ENCODE measurements at regions not wholly inside any gene's neighbourhood (a gene's known extent, or its start where the extent isn't known, plus 50 kb on each side); places are given as distances from the start of the nearest gene placed in this dataset.

- no peak overlapping the region for H3K4me3 ChIP-seq (ENCODE audit: low read depth in 1 of 2, low read length in 2 of 2)
- H3K36me3 ChIP-seq (ENCODE audit: control insufficient read depth in 1 of 2, insufficient read depth in 2 of 2, low read length in 2 of 2), result no peaks in the 10 kb centered on the region
- H3K9me3 ChIP-seq (ENCODE audit: control insufficient read depth in 1 of 2, low read length in 2 of 2), result no peaks in the 10 kb centered on the region
- H3K27ac ChIP-seq (ENCODE audit: low read length), result no peak overlapping the region
- no peaks in the 10 kb centered on the region for H3K4me1 ChIP-seq (ENCODE audit: control insufficient read depth in 1 of 2, insufficient read depth in 2 of 2, low read length in 2 of 2)
- no peaks in the 10 kb centered on the region for H3K27me3 ChIP-seq (ENCODE audit: low read depth, low read length)
These were observed 1080.0 kb downstream of the DSC3 start for GRCh38 chr18:29962579-29962978.

- Histone ChIP-seq H3K27me3 (ENCODE audit: low read depth, low read length) (no peaks in the 10 kb centered on the region), H3K9me3 (ENCODE audit: control insufficient read depth in 1 of 2, low read length in 2 of 2) (no peaks in the 10 kb centered on the region), H3K36me3 (ENCODE audit: control insufficient read depth in 1 of 2, insufficient read depth in 2 of 2, low read length in 2 of 2) (no peaks in the 10 kb centered on the region), H3K27ac (ENCODE audit: low read length) (no peak overlapping the region), H3K4me3 (ENCODE audit: low read depth in 1 of 2, low read length in 2 of 2) (no peak overlapping the region), H3K4me1 (ENCODE audit: control insufficient read depth in 1 of 2, insufficient read depth in 2 of 2, low read length in 2 of 2) (no peaks in the 10 kb centered on the region)
These were observed 1082.0 kb downstream of the DSC3 start for GRCh38 chr18:29960539-29960938.

- Histone ChIP-seq H3K4me3 (ENCODE audit: low read depth in 1 of 2, low read length in 2 of 2) (no peak overlapping the region), H3K27me3 (ENCODE audit: low read depth, low read length) (no peaks in the 10 kb centered on the region)
These were observed 1112.3 kb downstream of the DSC3 start for GRCh38 chr18:29930231-29930630.

GRCh38 chr18:29928081-29928480 lies 1114.5 kb downstream of the DSC3 start:
- Histone ChIP-seq H3K36me3 (ENCODE audit: control insufficient read depth in 1 of 2, insufficient read depth in 2 of 2, low read length in 2 of 2) (no peaks in the 10 kb centered on the region), H3K4me1 (ENCODE audit: control insufficient read depth in 1 of 2, insufficient read depth in 2 of 2, low read length in 2 of 2) (no peaks in the 10 kb centered on the region), H3K27ac (ENCODE audit: low read length) (no peak overlapping the region), H3K4me3 (ENCODE audit: low read depth in 1 of 2, low read length in 2 of 2) (no peak overlapping the region), H3K27me3 (ENCODE audit: low read depth, low read length) (no peaks in the 10 kb centered on the region), H3K9me3 (ENCODE audit: control insufficient read depth in 1 of 2, low read length in 2 of 2) (no peaks in the 10 kb centered on the region)

More at GRCh38 chr18:29930231-29930630, 1112.3 kb downstream of the DSC3 start:
- Histone ChIP-seq H3K9me3 (ENCODE audit: control insufficient read depth in 1 of 2, low read length in 2 of 2) (no peaks in the 10 kb centered on the region), H3K4me1 (ENCODE audit: control insufficient read depth in 1 of 2, insufficient read depth in 2 of 2, low read length in 2 of 2) (no peaks in the 10 kb centered on the region), H3K36me3 (ENCODE audit: control insufficient read depth in 1 of 2, insufficient read depth in 2 of 2, low read length in 2 of 2) (no peaks in the 10 kb centered on the region), H3K27ac (ENCODE audit: low read length) (no peak overlapping the region)

- no peaks in the 10 kb centered on the region for H3K4me1 ChIP-seq (ENCODE audit: control insufficient read depth in 1 of 2, insufficient read depth in 2 of 2, low read length in 2 of 2)
- no peaks in the 10 kb centered on the region for H3K27me3 ChIP-seq (ENCODE audit: low read depth, low read length)
- H3K36me3 ChIP-seq (ENCODE audit: control insufficient read depth in 1 of 2, insufficient read depth in 2 of 2, low read length in 2 of 2), result no peaks in the 10 kb centered on the region
- no peak overlapping the region for H3K27ac ChIP-seq (ENCODE audit: low read length)
- no peaks in the 10 kb centered on the region for H3K9me3 ChIP-seq (ENCODE audit: control insufficient read depth in 1 of 2, low read length in 2 of 2)
- no peak overlapping the region for H3K4me3 ChIP-seq (ENCODE audit: low read depth in 1 of 2, low read length in 2 of 2)
These were observed 1117.0 kb downstream of the DSC3 start for GRCh38 chr18:29925566-29925965.

- Histone ChIP-seq H3K4me1 (ENCODE audit: control insufficient read depth in 1 of 2, insufficient read depth in 2 of 2, low read length in 2 of 2) (no peaks in the 10 kb centered on the region), H3K27ac (ENCODE audit: low read length) (no peak overlapping the region), H3K36me3 (ENCODE audit: control insufficient read depth in 1 of 2, insufficient read depth in 2 of 2, low read length in 2 of 2) (no peaks in the 10 kb centered on the region), H3K27me3 (ENCODE audit: low read depth, low read length) (no peaks in the 10 kb centered on the region), H3K4me3 (ENCODE audit: low read depth in 1 of 2, low read length in 2 of 2) (no peak overlapping the region), H3K9me3 (ENCODE audit: control insufficient read depth in 1 of 2, low read length in 2 of 2) (peaks cover 0 to 3% of the 10 kb centered on the region in 2 donors)
These were observed 1130.2 kb downstream of the DSC3 start for GRCh38 chr18:29912351-29912750.

GRCh38 chr18:29892960-29893558 lies 1149.5 kb downstream of the DSC3 start:
- no peaks in the 10 kb centered on the region for H3K27me3 ChIP-seq (ENCODE audit: low read depth, low read length)
- no peak overlapping the region for H3K27ac ChIP-seq (ENCODE audit: low read length)
- peaks cover 0 to 3% of the 10 kb centered on the region in 2 donors for H3K9me3 ChIP-seq (ENCODE audit: control insufficient read depth in 1 of 2, low read length in 2 of 2)

GRCh38 chr18:29883114-29883513 lies 1159.4 kb downstream of the DSC3 start:
- H3K36me3 ChIP-seq (ENCODE audit: control insufficient read depth in 1 of 2, insufficient read depth in 2 of 2, low read length in 2 of 2), result no peaks in the 10 kb centered on the region
- H3K9me3 ChIP-seq (ENCODE audit: control insufficient read depth in 1 of 2, low read length in 2 of 2), result no peaks in the 10 kb centered on the region
- H3K4me1 ChIP-seq (ENCODE audit: control insufficient read depth in 1 of 2, insufficient read depth in 2 of 2, low read length in 2 of 2), result no peaks in the 10 kb centered on the region
- no peak overlapping the region for H3K4me3 ChIP-seq (ENCODE audit: low read depth in 1 of 2, low read length in 2 of 2)
- no peak overlapping the region for H3K27ac ChIP-seq (ENCODE audit: low read length)
- no peaks in the 10 kb centered on the region for H3K27me3 ChIP-seq (ENCODE audit: low read depth, low read length)

More at GRCh38 chr18:29892960-29893558, 1149.5 kb downstream of the DSC3 start:
- Histone ChIP-seq H3K4me3 (ENCODE audit: low read depth in 1 of 2, low read length in 2 of 2) (no peak overlapping the region), H3K4me1 (ENCODE audit: control insufficient read depth in 1 of 2, insufficient read depth in 2 of 2, low read length in 2 of 2) (no peaks in the 10 kb centered on the region), H3K36me3 (ENCODE audit: control insufficient read depth in 1 of 2, insufficient read depth in 2 of 2, low read length in 2 of 2) (no peaks in the 10 kb centered on the region)

GRCh38 chr18:29882620-29883019 lies 1159.9 kb downstream of the DSC3 start:
- Histone ChIP-seq H3K36me3 (ENCODE audit: control insufficient read depth in 1 of 2, insufficient read depth in 2 of 2, low read length in 2 of 2) (no peaks in the 10 kb centered on the region), H3K27me3 (ENCODE audit: low read depth, low read length) (no peaks in the 10 kb centered on the region), H3K27ac (ENCODE audit: low read length) (no peak overlapping the region), H3K4me3 (ENCODE audit: low read depth in 1 of 2, low read length in 2 of 2) (no peak overlapping the region), H3K9me3 (ENCODE audit: control insufficient read depth in 1 of 2, low read length in 2 of 2) (no peaks in the 10 kb centered on the region), H3K4me1 (ENCODE audit: control insufficient read depth in 1 of 2, insufficient read depth in 2 of 2, low read length in 2 of 2) (no peaks in the 10 kb centered on the region)

GRCh38 chr18:29879763-29880162 lies 1162.8 kb downstream of the DSC3 start:
- H3K36me3 ChIP-seq (ENCODE audit: control insufficient read depth in 1 of 2, insufficient read depth in 2 of 2, low read length in 2 of 2), result no peaks in the 10 kb centered on the region
- H3K4me1 ChIP-seq (ENCODE audit: control insufficient read depth in 1 of 2, insufficient read depth in 2 of 2, low read length in 2 of 2), result no peaks in the 10 kb centered on the region
- H3K9me3 ChIP-seq (ENCODE audit: control insufficient read depth in 1 of 2, low read length in 2 of 2), result no peaks in the 10 kb centered on the region
- H3K27ac ChIP-seq (ENCODE audit: low read length), result no peak overlapping the region
- no peak overlapping the region for H3K4me3 ChIP-seq (ENCODE audit: low read depth in 1 of 2, low read length in 2 of 2)
- no peaks in the 10 kb centered on the region for H3K27me3 ChIP-seq (ENCODE audit: low read depth, low read length)

- Histone ChIP-seq H3K4me1 (ENCODE audit: control insufficient read depth in 1 of 2, insufficient read depth in 2 of 2, low read length in 2 of 2) (no peaks in the 10 kb centered on the region), H3K27me3 (ENCODE audit: low read depth, low read length) (no peaks in the 10 kb centered on the region), H3K27ac (ENCODE audit: low read length) (no peak overlapping the region), H3K9me3 (ENCODE audit: control insufficient read depth in 1 of 2, low read length in 2 of 2) (no peaks in the 10 kb centered on the region), H3K4me3 (ENCODE audit: low read depth in 1 of 2, low read length in 2 of 2) (no peak overlapping the region), H3K36me3 (ENCODE audit: control insufficient read depth in 1 of 2, insufficient read depth in 2 of 2, low read length in 2 of 2) (no peaks in the 10 kb centered on the region)
These were observed 1167.9 kb downstream of the DSC3 start for GRCh38 chr18:29874519-29875098.

- no peaks in the 10 kb centered on the region for H3K9me3 ChIP-seq (ENCODE audit: control insufficient read depth in 1 of 2, low read length in 2 of 2)
- no peak overlapping the region for H3K4me3 ChIP-seq (ENCODE audit: low read depth in 1 of 2, low read length in 2 of 2)
- no peak overlapping the region for H3K27ac ChIP-seq (ENCODE audit: low read length)
- no peaks in the 10 kb centered on the region for H3K27me3 ChIP-seq (ENCODE audit: low read depth, low read length)
- H3K4me1 ChIP-seq (ENCODE audit: control insufficient read depth in 1 of 2, insufficient read depth in 2 of 2, low read length in 2 of 2), result no peaks in the 10 kb centered on the region
- no peaks in the 10 kb centered on the region for H3K36me3 ChIP-seq (ENCODE audit: control insufficient read depth in 1 of 2, insufficient read depth in 2 of 2, low read length in 2 of 2)
These were observed 1169.3 kb downstream of the DSC3 start for GRCh38 chr18:29873211-29873610.

All from muscle layer of duodenum (tissue), 2 donors.